ENCODE measurements at regions not wholly inside any gene's neighbourhood (a gene's known extent, or its start where the extent isn't known, plus 50 kb on each side); places are given as distances from the start of the nearest gene placed in this dataset.

DNA sequence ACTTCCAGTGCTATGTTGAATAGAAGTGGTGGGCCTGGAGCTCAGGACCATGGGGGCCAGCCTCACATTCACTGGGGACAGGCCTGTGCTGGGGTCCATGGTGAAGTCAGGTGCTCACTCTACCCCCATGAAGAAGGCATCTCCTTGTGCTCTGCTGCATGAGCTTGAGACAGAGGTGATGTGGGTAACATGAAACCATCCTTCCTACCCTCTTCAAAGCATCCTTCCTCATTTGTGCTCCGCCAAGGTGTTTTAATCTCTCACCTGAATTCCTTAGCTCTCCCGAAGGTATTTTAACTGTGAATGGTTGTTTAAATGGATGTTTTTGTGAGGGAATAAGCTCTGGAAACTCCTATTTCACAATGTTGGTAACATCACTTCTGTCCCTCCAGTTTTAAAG lies 209.6 kb upstream of the PCSK2 start:
- TF ChIP-seq CTCF (IDR thresholded peaks at IDR 0.05 in 2 of 3, conservative IDR thresholded peaks at IDR 0.05 in 1 of 3; ENCODE audit: control insufficient read depth in 2 of 3, extremely low read depth in 1 of 3, insufficient read depth in 1 of 3, low read depth in 3 of 3, low read length in 3 of 3), result no peak
- no peak for TF ChIP-seq ELK1 (IDR thresholded peaks at IDR 0.05; ENCODE audit: low read depth, low read length)
- TF ChIP-seq KAT2A (conservative IDR thresholded peaks at IDR 0.05; ENCODE audit: control insufficient read depth, low read depth, low read length), result no peak
- TF ChIP-seq EP300 (IDR thresholded peaks at IDR 0.05; ENCODE audit: borderline replicate concordance in 1 of 2, control insufficient read depth in 1 of 2, low read depth in 2 of 2, low read length in 2 of 2), result no peak
- no peak for TF ChIP-seq SP1 (IDR thresholded peaks at IDR 0.05; ENCODE audit: low read depth, low read length)
- no peak for TF ChIP-seq ATF7 (IDR thresholded peaks at IDR 0.05; ENCODE audit: low read depth)
- no peak for TF ChIP-seq EZH2 (IDR thresholded peaks at IDR 0.05; ENCODE audit: borderline replicate concordance, control insufficient read depth, low read depth, low read length)
